B cell (primary cell): ENCODE measurements at regions not wholly inside any gene's neighbourhood (a gene's known extent, or its start where the extent isn't known, plus 50 kb on each side); places are given as distances from the start of the nearest gene placed in this dataset.

ENCODE experiments used
- ATAC-seq: fragments of 200-7000 bp; cut with Tn5 transposase; one replicate; pipeline ENCODE4 v1.10.0; 2021; ENCODE audit warnings: low read depth, mild to moderate bottlenecking, moderate number of reproducible peaks, moderate library complexity
- CTCF ChIA-PET: fragments of 350-600 bp; sonication (Branson Sonifier 250); formaldehyde crosslinking; loops from one replicate; lab custom pipeline; 2021; ENCODE audit warnings: antibody characterized with exemption, inconsistent platforms; lab: Charles Lee
- POLR2A ChIA-PET: fragments of 350-600 bp; sonication (Branson Sonifier 250); formaldehyde crosslinking; loops from one replicate; lab custom pipeline; 2021; ENCODE audit warnings: antibody characterized with exemption; lab: Charles Lee
- DNase-seq: peaks from one replicate; pipeline ENCODE4 v3.0.0; 2013
- H2AFZ ChIP-seq: 2 replicates; pipeline ENCODE4 v1.6.1; 2012; ENCODE audit warnings: mild to moderate bottlenecking, low read depth, low read length; ENCODE audit not compliant: insufficient read depth, poor library complexity, severe bottlenecking
- H3K27ac ChIP-seq, 2 donors: 1 replicate in 1 of 2; 2 replicates in 1 of 2; pipeline ENCODE4 v1.5.1; 2012 to 2013; ENCODE audit warnings: low read length in 2 of 2, mild to moderate bottlenecking in 2 of 2, moderate library complexity in 1 of 2
- H3K27me3 ChIP-seq, 4 experiments: fragments of 200-600 bp in 1 of 4; sonication (generic) in 1 of 4; replicated peaks in 1 of 4; 1 replicate in 2 of 4; 2 replicates in 2 of 4; pipeline versions ENCODE4 v1.6.1 to v1.7.0; 2013 to 2016; ENCODE audit warnings: low read length in 3 of 4, mild to moderate bottlenecking in 2 of 4, mixed read lengths in 1 of 4, moderate library complexity in 1 of 4; ENCODE audit not compliant: insufficient read depth in 4 of 4, control insufficient read depth in 3 of 4; ENCODE audit errors: control extremely low read depth in 1 of 4
- H3K36me3 ChIP-seq, 2 experiments: replicated peaks in 1 of 2; 1 replicate in 1 of 2; 2 replicates in 1 of 2; pipeline versions ENCODE4 v1.6.1 to v1.7.1; 2013; ENCODE audit warnings: low read length in 1 of 2; ENCODE audit not compliant: insufficient read depth in 2 of 2, control insufficient read depth in 1 of 2; ENCODE audit errors: control extremely low read depth in 1 of 2, extremely low read depth in 1 of 2
- H3K4me1 ChIP-seq, 2 donors: fragments of 200-600 bp in 1 of 2; sonication (generic) in 1 of 2; 1 replicate in 1 of 2; 2 replicates in 1 of 2; pipeline versions ENCODE4 v1.5.1 to v1.6.1; 2013 to 2017; ENCODE audit warnings: low read length in 2 of 2; ENCODE audit not compliant: control insufficient read depth in 2 of 2, insufficient read depth in 2 of 2
- H3K4me2 ChIP-seq: replicated peaks from 2 replicates; pipeline ENCODE3; 2012; ENCODE audit warnings: mild to moderate bottlenecking, low read depth, low read length; ENCODE audit not compliant: poor library complexity, severe bottlenecking
- H3K4me3 ChIP-seq, 5 experiments: fragments of 200-600 bp in 1 of 5; sonication (generic) in 1 of 5; 1 replicate in 3 of 5; 2 replicates in 2 of 5; pipeline versions ENCODE4 v1.5.1 to v1.7.0; 2011 to 2016; ENCODE audit warnings: low read length in 4 of 5, mild to moderate bottlenecking in 4 of 5, low read depth in 2 of 5, control low read depth in 1 of 5, moderate library complexity in 1 of 5; ENCODE audit not compliant: insufficient read depth in 1 of 5; ENCODE audit errors: control extremely low read depth in 1 of 5, extremely low read depth in 1 of 5
- H3K79me2 ChIP-seq: fragments of 200-600 bp; sonication (generic); one replicate; pipeline ENCODE4 v1.6.0; 2016; ENCODE audit warnings: low read length; ENCODE audit not compliant: control insufficient read depth, insufficient read depth
- H3K9ac ChIP-seq: fragments of 200-600 bp; sonication (generic); 2 replicates; pipeline ENCODE4 v1.6.1; 2017; ENCODE audit warnings: mild to moderate bottlenecking, low read length, moderate library complexity
- H3K9me3 ChIP-seq, 3 donors: one replicate each; pipeline versions ENCODE4 v1.6.1 to v1.7.1; 2013; ENCODE audit warnings: low read length in 2 of 3; ENCODE audit not compliant: control insufficient read depth in 2 of 3, insufficient read depth in 1 of 3; ENCODE audit errors: control extremely low read depth in 1 of 3
- H4K20me1 ChIP-seq: 2 replicates; pipeline ENCODE4 v1.6.0; 2012; ENCODE audit warnings: mild to moderate bottlenecking, low read length; ENCODE audit not compliant: insufficient read depth, control insufficient read depth, poor library complexity, severe bottlenecking
- H3K27ac Mint-ChIP-seq: one replicate; pipeline ENCODE4 v1.8.0; 2021; ENCODE audit warnings: mixed read lengths
- H3K27me3 Mint-ChIP-seq: one replicate; pipeline ENCODE4 v1.8.0; 2021; ENCODE audit warnings: mixed read lengths
- H3K4me1 Mint-ChIP-seq: one replicate; pipeline ENCODE4 v1.8.0; 2021; ENCODE audit warnings: mixed read lengths
- H3K4me3 Mint-ChIP-seq: one replicate; pipeline ENCODE4 v1.8.0; 2021; ENCODE audit warnings: mixed read lengths
- H3K9me3 Mint-ChIP-seq: one replicate; pipeline ENCODE4 v1.8.0; 2022; ENCODE audit warnings: mixed read lengths; ENCODE audit not compliant: insufficient read depth
- EZH2 ChIP-seq: IDR thresholded peaks from 2 replicates; pipeline ENCODE4 v1.6.1; 2012; ENCODE audit warnings: borderline replicate concordance, low read depth, mild to moderate bottlenecking, moderate library complexity, low read length; ENCODE audit not compliant: insufficient read depth, poor library complexity, severe bottlenecking
- WGBS: methylation state at CpG from one replicate; pipeline ENCODE4 v1.1.5; 2013; ENCODE audit warnings: missing lambda C conversion rate; ENCODE audit not compliant: insufficient coverage; 5-methylcytosine and 5-hydroxymethylcytosine counted together
- intact Hi-C: fragments of 100-400 bp; cut with micrococcal nuclease; formaldehyde crosslinking; loops from one replicate; pipeline ENCODE4 v1.10.0; 2022
- TF ChIP-seq, protein P1 (sequence below): fragments of 200-600 bp; IDR thresholded peaks from one replicate; pipeline ENCODE4 v1.8.0; 2022; ENCODE audit warnings: antibody characterized with exemption, mild to moderate bottlenecking

DNA sequence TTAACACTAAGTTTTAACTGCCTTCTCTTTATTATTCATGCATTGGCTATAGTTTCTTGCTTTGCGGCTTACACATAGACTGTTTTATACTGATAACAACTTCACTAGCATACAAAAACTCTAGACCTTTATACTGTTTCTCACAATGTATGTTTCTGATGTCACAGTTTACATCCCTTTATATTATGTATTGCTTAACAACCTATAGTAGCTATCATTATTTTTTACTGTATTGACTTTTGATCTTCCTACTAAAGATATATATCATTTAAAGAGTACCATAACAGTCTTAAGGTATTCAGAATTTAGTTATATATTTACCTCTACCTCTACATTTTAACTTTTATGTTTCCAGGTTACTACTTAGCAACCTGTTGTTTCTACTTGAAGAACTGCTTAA is 543.3 kb upstream of the ARGLU1 start:
- CTCF ChIA-PET = no interaction called here
- Histone ChIP-seq H3K4me1 (no peaks in the 10 kb centered on the region), H3K27me3 (no peaks in the 10 kb centered on the region), H3K9me3 (peaks cover 0 to 6% (median 5%) of the 10 kb centered on the region in 3 donors), H4K20me1 (no peaks in the 10 kb centered on the region), H3K27ac (no peak overlapping the region), H3K4me2 (no peak overlapping the region), H3K4me3 (no peak overlapping the region), H3K9ac (no peak overlapping the region), H3K36me3 (no peaks in the 10 kb centered on the region), H3K79me2 (no peaks in the 10 kb centered on the region), H2AFZ (no peak overlapping the region)
- DNase-seq (no peak), ATAC-seq (no peak)
- TF ChIP-seq, protein P1, sequence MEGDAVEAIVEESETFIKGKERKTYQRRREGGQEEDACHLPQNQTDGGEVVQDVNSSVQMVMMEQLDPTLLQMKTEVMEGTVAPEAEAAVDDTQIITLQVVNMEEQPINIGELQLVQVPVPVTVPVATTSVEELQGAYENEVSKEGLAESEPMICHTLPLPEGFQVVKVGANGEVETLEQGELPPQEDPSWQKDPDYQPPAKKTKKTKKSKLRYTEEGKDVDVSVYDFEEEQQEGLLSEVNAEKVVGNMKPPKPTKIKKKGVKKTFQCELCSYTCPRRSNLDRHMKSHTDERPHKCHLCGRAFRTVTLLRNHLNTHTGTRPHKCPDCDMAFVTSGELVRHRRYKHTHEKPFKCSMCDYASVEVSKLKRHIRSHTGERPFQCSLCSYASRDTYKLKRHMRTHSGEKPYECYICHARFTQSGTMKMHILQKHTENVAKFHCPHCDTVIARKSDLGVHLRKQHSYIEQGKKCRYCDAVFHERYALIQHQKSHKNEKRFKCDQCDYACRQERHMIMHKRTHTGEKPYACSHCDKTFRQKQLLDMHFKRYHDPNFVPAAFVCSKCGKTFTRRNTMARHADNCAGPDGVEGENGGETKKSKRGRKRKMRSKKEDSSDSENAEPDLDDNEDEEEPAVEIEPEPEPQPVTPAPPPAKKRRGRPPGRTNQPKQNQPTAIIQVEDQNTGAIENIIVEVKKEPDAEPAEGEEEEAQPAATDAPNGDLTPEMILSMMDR = no peak
- TF ChIP-seq EZH2 = no peak
- Mint-ChIP-seq H3K9me3 (peaks cover 5% of the 10 kb centered on the region), H3K4me1 (no peaks in the 10 kb centered on the region), H3K4me3 (no peak overlapping the region), H3K27ac (no peak overlapping the region), H3K27me3 (no peaks in the 10 kb centered on the region)
- POLR2A ChIA-PET = no interaction called here
- intact Hi-C loops = no loop called here
- WGBS = no CpG with 5 or more reads among the region's 1 CpG

- H3K4me3 ChIP-seq = no peak overlapping the region
- H3K27ac ChIP-seq = no peak overlapping the region
- H3K27ac Mint-ChIP-seq = no peak overlapping the region
- TF ChIP-seq, protein P1 = no peak
- TF ChIP-seq EZH2 = no peak
- H3K4me1 ChIP-seq = no peaks in the 10 kb centered on the region
- ATAC-seq (no peak), DNase-seq (no peak)
- intact Hi-C loops = no loop called here
- no peak overlapping the region for H3K4me2 ChIP-seq
- no CpG with 5 or more reads among the region's 2 CpGs for WGBS
- no peak overlapping the region for H3K9ac ChIP-seq
- ChIA-PET POLR2A (no interaction called here), CTCF (no interaction called here)
- H3K9me3 ChIP-seq = peaks cover 0 to 3% (median 0%) of the 10 kb centered on the region in 3 donors
- H3K36me3 ChIP-seq = no peaks in the 10 kb centered on the region
- no peaks in the 10 kb centered on the region for H3K9me3 Mint-ChIP-seq
- no peaks in the 10 kb centered on the region for H4K20me1 ChIP-seq
- H3K27me3 Mint-ChIP-seq = no peaks in the 10 kb centered on the region
- H3K27me3 ChIP-seq = no peaks in the 10 kb centered on the region
- no peak overlapping the region for H2AFZ ChIP-seq
- no peaks in the 10 kb centered on the region for H3K79me2 ChIP-seq
- H3K4me3 Mint-ChIP-seq = no peak overlapping the region
- no peaks in the 10 kb centered on the region for H3K4me1 Mint-ChIP-seq
Measured at GRCh38 chr13:107104631-107105030, 536.7 kb upstream of the ARGLU1 start.
